HG02981 (cell line): ENCODE measurements at regions not wholly inside any gene's neighbourhood (a gene's known extent, or its start where the extent isn't known, plus 50 kb on each side); places are given as distances from the start of the nearest gene placed in this dataset.
"Not testable (repeated sequence)": the region's sequence is repeated elsewhere in the genome, so short reads cannot be mapped to it uniquely, and the experiment has no call there.

Experiments used
- ATAC-seq: cut with Tn5 transposase; IDR thresholded peaks from one replicate; pipeline ENCODE4 v1.9.1; 2021; ENCODE audit warnings: mild to moderate bottlenecking, moderate library complexity; ENCODE audit not compliant: unreplicated experiment

- ATAC-seq = no peak
Observed at GRCh38 chr2:65979446-65979845, 455.5 kb upstream of the MEIS1 start.

- ATAC-seq = peak; percentile 78
Observed at GRCh38 chr2:65974067-65974723, 460.7 kb upstream of the MEIS1 start.

- ATAC-seq = no peak
Observed at GRCh38 chr2:65969161-65969560, 465.8 kb upstream of the MEIS1 start.

GRCh38 chr2:65963303-65963702, 471.6 kb upstream of the MEIS1 start:
- ATAC-seq = not testable (repeated sequence)

- ATAC-seq = no peak
Observed at GRCh38 chr2:65960953-65961352, 474.0 kb upstream of the MEIS1 start.

GRCh38 chr2:65957886-65958285, 477.0 kb upstream of the MEIS1 start:
- ATAC-seq = no peak

GRCh38 chr2:65957454-65957853, 477.5 kb upstream of the MEIS1 start:
- no peak for ATAC-seq

GRCh38 chr2:65955259-65955658, 479.7 kb upstream of the MEIS1 start:
- no peak for ATAC-seq

- no peak for ATAC-seq
Observed at GRCh38 chr2:65952966-65953761, 481.8 kb upstream of the MEIS1 start.

GRCh38 chr2:65944213-65944612, 490.7 kb upstream of the MEIS1 start:
- ATAC-seq = no peak

- ATAC-seq = no peak
Observed at GRCh38 chr2:65943099-65943786, 491.7 kb upstream of the MEIS1 start.

- no peak for ATAC-seq
Observed at GRCh38 chr2:65940856-65941255, 494.1 kb upstream of the MEIS1 start.

GRCh38 chr2:65939687-65940086, 495.2 kb upstream of the MEIS1 start:
- no peak for ATAC-seq

- ATAC-seq = no peak
Observed at GRCh38 chr2:65937379-65938160, 497.4 kb upstream of the MEIS1 start.

- ATAC-seq = no peak
Observed at GRCh38 chr2:65934992-65935629, 499.8 kb upstream of the MEIS1 start.

GRCh38 chr2:65932571-65932970, 500.2 kb upstream of the SPRED2 start:
- no peak for ATAC-seq

GRCh38 chr2:65931056-65931455, 498.7 kb upstream of the SPRED2 start:
- no peak for ATAC-seq

GRCh38 chr2:65930259-65930658, 497.9 kb upstream of the SPRED2 start:
- no peak for ATAC-seq

- ATAC-seq = not testable (repeated sequence)
Observed at GRCh38 chr2:65929664-65930063, 497.3 kb upstream of the SPRED2 start.

GRCh38 chr2:65922794-65923193, 490.4 kb upstream of the SPRED2 start:
- ATAC-seq = no peak

GRCh38 chr2:65922030-65922429, 489.6 kb upstream of the SPRED2 start:
- ATAC-seq = peak; percentile 69
